B cell (primary cell): ENCODE measurements at regions not wholly inside any gene's neighbourhood (a gene's known extent, or its start where the extent isn't known, plus 50 kb on each side); places are given as distances from the start of the nearest gene placed in this dataset.

ENCODE experiments used
- CTCF ChIP-seq: fragments of 200-600 bp; IDR thresholded peaks from one replicate; pipeline ENCODE4 v1.8.0; 2022; ENCODE audit warnings: antibody characterized with exemption, mild to moderate bottlenecking
- EZH2 ChIP-seq: IDR thresholded peaks from 2 replicates; pipeline ENCODE4 v1.6.1; 2012; ENCODE audit warnings: borderline replicate concordance, low read depth, mild to moderate bottlenecking, moderate library complexity, low read length; ENCODE audit not compliant: insufficient read depth, poor library complexity, severe bottlenecking

- TF ChIP-seq EZH2 (no peak), CTCF (no peak)
Measured at GRCh38 chr13:66214467-66214866, 1015.7 kb downstream of the PCDH9 start.
